ENCODE measurements at regions not wholly inside any gene's neighbourhood (a gene's known extent, or its start where the extent isn't known, plus 50 kb on each side); places are given as distances from the start of the nearest gene placed in this dataset.

DNA sequence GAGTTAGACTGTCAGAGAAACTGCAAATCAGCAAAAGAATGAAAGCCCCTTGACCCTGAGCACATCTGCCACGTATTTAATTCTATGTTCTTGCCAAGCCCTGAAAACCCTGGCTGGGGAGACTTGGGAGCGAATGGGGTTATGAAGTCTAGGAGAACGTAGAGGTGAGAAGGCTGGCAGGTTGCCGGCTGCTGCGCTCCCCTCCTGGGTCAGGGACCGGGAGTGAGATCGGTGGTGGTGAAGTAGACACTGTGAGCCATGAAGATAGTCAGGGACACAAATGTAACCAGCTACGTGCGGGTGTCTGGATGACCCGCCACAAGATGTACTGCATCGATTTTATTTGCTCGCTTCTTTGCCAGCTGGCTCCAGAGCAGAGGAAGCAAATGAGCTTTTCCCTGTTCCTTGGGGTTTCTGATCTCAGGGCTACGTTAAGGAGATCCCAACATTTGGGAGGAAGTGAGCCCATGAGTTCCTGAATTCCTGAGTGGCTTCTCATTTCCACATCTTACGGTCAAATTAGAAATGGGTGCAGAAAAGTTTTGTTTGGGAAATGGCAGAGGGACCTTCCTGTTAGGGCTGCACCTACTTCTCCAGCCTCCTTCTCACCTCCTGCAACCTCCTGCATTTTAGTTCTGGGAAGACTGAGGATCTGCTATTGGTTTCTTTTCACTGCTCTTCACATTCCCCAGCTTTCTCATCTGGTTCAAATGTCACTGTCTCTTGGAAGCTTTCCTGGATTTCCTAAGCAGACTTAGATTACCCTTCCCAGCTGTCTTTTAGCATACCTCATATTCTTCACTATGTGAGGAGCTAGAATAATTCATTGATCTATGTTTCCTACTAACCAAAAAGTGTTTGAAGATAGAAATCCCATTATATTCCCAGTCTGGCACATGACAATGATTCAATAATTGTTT, 360.6 kb downstream of the ZNF521 start:
- in situ Hi-C loops (cut with MboI; ENCODE audit: low sequenced_read_pairs, unreplicated experiment): no loop called here
- DNase-seq (ENCODE audit: low spot score): no peak
- TF ChIP-seq CTCF (IDR thresholded peaks at IDR 0.05; ENCODE audit: borderline replicate concordance, control extremely low read depth, extremely low read depth, insufficient read depth, missing control alignments): no peak

GRCh38 chr18:24992491-24992890, 359.5 kb downstream of the ZNF521 start:
- in situ Hi-C loops (cut with MboI; ENCODE audit: low sequenced_read_pairs, unreplicated experiment): no loop called here
- no peak for DNase-seq (ENCODE audit: low spot score)
- TF ChIP-seq CTCF (IDR thresholded peaks at IDR 0.05; ENCODE audit: borderline replicate concordance, control extremely low read depth, extremely low read depth, insufficient read depth, missing control alignments): no peak

DNA sequence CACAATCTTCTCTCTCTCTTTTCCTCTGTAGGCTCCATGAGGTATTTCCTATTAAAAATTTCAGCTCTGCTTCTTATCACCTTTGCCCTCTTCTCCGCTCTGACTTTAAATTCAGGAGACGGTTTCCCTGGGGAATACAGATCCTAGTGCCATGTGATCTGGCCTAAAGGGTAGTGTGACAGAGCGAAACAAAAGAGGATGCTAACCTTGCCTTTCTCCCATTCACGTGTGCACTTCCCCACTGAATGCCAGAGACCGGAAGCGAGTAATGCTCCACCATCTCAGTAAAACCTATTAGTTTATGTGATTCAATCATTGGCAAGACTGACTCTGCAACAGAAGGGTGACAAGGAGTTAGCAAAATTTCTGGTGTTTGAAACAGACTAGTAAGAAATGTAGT, 358.3 kb downstream of the ZNF521 start:
- in situ Hi-C loops (cut with MboI; ENCODE audit: low sequenced_read_pairs, unreplicated experiment): no loop called here

GRCh38 chr18:24995056-24995455, 356.9 kb downstream of the ZNF521 start:
- TF ChIP-seq CTCF (IDR thresholded peaks at IDR 0.05; ENCODE audit: borderline replicate concordance, control extremely low read depth, extremely low read depth, insufficient read depth, missing control alignments): no peak
- DNase-seq (ENCODE audit: low spot score): no peak
- in situ Hi-C loops (cut with MboI; ENCODE audit: low sequenced_read_pairs, unreplicated experiment): no loop called here

More for the DNA sequence above, 358.3 kb downstream of the ZNF521 start:
- no peak for DNase-seq (ENCODE audit: low spot score)
- TF ChIP-seq CTCF (IDR thresholded peaks at IDR 0.05; ENCODE audit: borderline replicate concordance, control extremely low read depth, extremely low read depth, insufficient read depth, missing control alignments): no peak

- in situ Hi-C loops (cut with MboI; ENCODE audit: low sequenced_read_pairs, unreplicated experiment): no loop called here
- TF ChIP-seq CTCF (IDR thresholded peaks at IDR 0.05; ENCODE audit: borderline replicate concordance, control extremely low read depth, extremely low read depth, insufficient read depth, missing control alignments): no peak
- no peak for DNase-seq (ENCODE audit: low spot score)
Measured at GRCh38 chr18:24995755-24996154, 356.2 kb downstream of the ZNF521 start.

DNA sequence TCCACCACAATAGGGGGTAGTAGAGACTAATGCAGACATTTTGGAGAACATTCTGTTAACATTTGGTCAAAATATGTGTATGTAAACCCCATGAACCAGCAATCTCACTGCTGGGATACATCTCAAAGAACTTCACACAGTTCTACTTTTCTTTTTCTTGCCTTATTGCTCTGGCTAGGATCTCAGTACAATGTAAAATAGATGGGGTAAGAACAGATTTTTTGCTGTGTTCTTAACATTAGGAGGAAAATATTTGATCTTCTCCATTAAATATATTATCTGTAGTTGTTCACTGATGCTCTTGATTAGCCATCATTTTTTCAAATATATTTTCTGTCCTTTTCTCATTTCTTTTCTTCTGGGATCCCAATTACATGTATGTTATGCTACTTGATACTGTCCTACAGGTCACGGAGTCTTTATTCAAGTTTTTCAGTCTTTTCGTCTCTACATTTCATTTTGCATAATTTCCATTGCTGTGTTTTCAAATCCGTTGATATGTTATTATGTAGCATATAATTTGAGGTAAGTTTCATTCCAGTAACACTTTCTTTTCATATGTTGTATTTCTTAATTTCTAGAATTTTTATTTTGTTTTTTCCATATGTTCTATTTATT, 352.2 kb downstream of the ZNF521 start:
- in situ Hi-C loops (cut with MboI; ENCODE audit: low sequenced_read_pairs, unreplicated experiment): no loop called here
- no peak for DNase-seq (ENCODE audit: low spot score)
- TF ChIP-seq CTCF (IDR thresholded peaks at IDR 0.05; ENCODE audit: borderline replicate concordance, control extremely low read depth, extremely low read depth, insufficient read depth, missing control alignments): no peak

Measured in GM13976 (cell line).